ENCODE measurements at regions not wholly inside any gene's neighbourhood (a gene's known extent, or its start where the extent isn't known, plus 50 kb on each side); places are given as distances from the start of the nearest gene placed in this dataset.

- TF ChIP-seq, protein P1, sequence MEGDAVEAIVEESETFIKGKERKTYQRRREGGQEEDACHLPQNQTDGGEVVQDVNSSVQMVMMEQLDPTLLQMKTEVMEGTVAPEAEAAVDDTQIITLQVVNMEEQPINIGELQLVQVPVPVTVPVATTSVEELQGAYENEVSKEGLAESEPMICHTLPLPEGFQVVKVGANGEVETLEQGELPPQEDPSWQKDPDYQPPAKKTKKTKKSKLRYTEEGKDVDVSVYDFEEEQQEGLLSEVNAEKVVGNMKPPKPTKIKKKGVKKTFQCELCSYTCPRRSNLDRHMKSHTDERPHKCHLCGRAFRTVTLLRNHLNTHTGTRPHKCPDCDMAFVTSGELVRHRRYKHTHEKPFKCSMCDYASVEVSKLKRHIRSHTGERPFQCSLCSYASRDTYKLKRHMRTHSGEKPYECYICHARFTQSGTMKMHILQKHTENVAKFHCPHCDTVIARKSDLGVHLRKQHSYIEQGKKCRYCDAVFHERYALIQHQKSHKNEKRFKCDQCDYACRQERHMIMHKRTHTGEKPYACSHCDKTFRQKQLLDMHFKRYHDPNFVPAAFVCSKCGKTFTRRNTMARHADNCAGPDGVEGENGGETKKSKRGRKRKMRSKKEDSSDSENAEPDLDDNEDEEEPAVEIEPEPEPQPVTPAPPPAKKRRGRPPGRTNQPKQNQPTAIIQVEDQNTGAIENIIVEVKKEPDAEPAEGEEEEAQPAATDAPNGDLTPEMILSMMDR (IDR thresholded peaks at IDR 0.05) = no peak
- WGBS, 3 donors = 69 to 89% (median 83%) methylated on average over 1 of the region's 1 CpG
Measured at GRCh38 chr4:126458993-126459392, 1144.2 kb downstream of the FAT4 start.

GRCh38 chr4:126465341-126465740 is 1150.6 kb downstream of the FAT4 start:
- no peaks in the 10 kb centered on the region for H3K9me3 ChIP-seq
- no peaks in the 10 kb centered on the region for H3K27me3 ChIP-seq (ENCODE audit: insufficient read depth in 3 of 3, low read length in 2 of 3)
- WGBS, 3 donors = 78 to 83% (median 81%) methylated on average over 1 of the region's 1 CpG
- no peaks in the 10 kb centered on the region for H3K4me1 ChIP-seq
- DNase-seq = no peak
- H3K27ac ChIP-seq = no peak overlapping the region
- H3K36me3 ChIP-seq (ENCODE audit: insufficient read depth in 1 of 2, low read depth in 1 of 2) = no peaks in the 10 kb centered on the region
- ATAC-seq = no peak
- TF ChIP-seq, protein P1 (IDR thresholded peaks at IDR 0.05) = no peak
- intact Hi-C loops (cut with DNase I) = no loop called here
- no peak overlapping the region for H3K4me3 ChIP-seq

More at GRCh38 chr4:126458993-126459392, 1144.2 kb downstream of the FAT4 start:
- H3K27me3 ChIP-seq (ENCODE audit: insufficient read depth in 3 of 3, low read length in 2 of 3) = no peaks in the 10 kb centered on the region
- no peaks in the 10 kb centered on the region for H3K9me3 ChIP-seq
- intact Hi-C loops (cut with DNase I) = no loop called here
- no peaks in the 10 kb centered on the region for H3K36me3 ChIP-seq (ENCODE audit: insufficient read depth in 1 of 2, low read depth in 1 of 2)
- H3K4me3 ChIP-seq = no peak overlapping the region
- ATAC-seq = no peak
- H3K27ac ChIP-seq = no peak overlapping the region
- no peaks in the 10 kb centered on the region for H3K4me1 ChIP-seq
- no peak for DNase-seq

- WGBS, 3 donors = 90 to 97% (median 95%) methylated on average over 2 of the region's 2 CpGs
- intact Hi-C loops (cut with DNase I) = no loop called here
- ATAC-seq = no peak
Measured at GRCh38 chr4:126466848-126467247, 1152.1 kb downstream of the FAT4 start.

GRCh38 chr4:126468144-126468543 is 1153.4 kb downstream of the FAT4 start:
- ATAC-seq (no peak), DNase-seq (no peak)
- Histone ChIP-seq H3K27ac (no peak overlapping the region), H3K4me1 (no peaks in the 10 kb centered on the region), H3K9me3 (no peaks in the 10 kb centered on the region), H3K27me3 (ENCODE audit: insufficient read depth in 3 of 3, low read length in 2 of 3) (no peaks in the 10 kb centered on the region), H3K36me3 (ENCODE audit: insufficient read depth in 1 of 2, low read depth in 1 of 2) (no peaks in the 10 kb centered on the region), H3K4me3 (no peak overlapping the region)
- TF ChIP-seq, protein P1 (IDR thresholded peaks at IDR 0.05) = no peak
- intact Hi-C loops (cut with DNase I) = no loop called here
- 83 to 87% (median 83%) methylated on average over 1 of the region's 1 CpG for WGBS, 3 donors

More at GRCh38 chr4:126466848-126467247, 1152.1 kb downstream of the FAT4 start:
- no peaks in the 10 kb centered on the region for H3K27me3 ChIP-seq (ENCODE audit: insufficient read depth in 3 of 3, low read length in 2 of 3)
- H3K36me3 ChIP-seq (ENCODE audit: insufficient read depth in 1 of 2, low read depth in 1 of 2) = no peaks in the 10 kb centered on the region
- TF ChIP-seq, protein P1 (IDR thresholded peaks at IDR 0.05) = no peak
- H3K4me3 ChIP-seq = no peak overlapping the region
- no peak overlapping the region for H3K27ac ChIP-seq
- no peaks in the 10 kb centered on the region for H3K4me1 ChIP-seq
- H3K9me3 ChIP-seq = no peaks in the 10 kb centered on the region
- DNase-seq = no peak

GRCh38 chr4:126470862-126471261 is 1156.1 kb downstream of the FAT4 start:
- intact Hi-C loops (cut with DNase I) = no loop called here

More at GRCh38 chr4:126470862-126471261, 1156.1 kb downstream of the FAT4 start:
- H3K27me3 ChIP-seq (ENCODE audit: insufficient read depth in 3 of 3, low read length in 2 of 3) = no peaks in the 10 kb centered on the region
- no peaks in the 10 kb centered on the region for H3K4me1 ChIP-seq
- ATAC-seq = no peak
- no peaks in the 10 kb centered on the region for H3K9me3 ChIP-seq
- no peak overlapping the region for H3K27ac ChIP-seq
- TF ChIP-seq, protein P1 (IDR thresholded peaks at IDR 0.05) = no peak
- no peaks in the 10 kb centered on the region for H3K36me3 ChIP-seq (ENCODE audit: insufficient read depth in 1 of 2, low read depth in 1 of 2)
- DNase-seq = no peak
- H3K4me3 ChIP-seq = no peak overlapping the region
- WGBS, 3 donors = 79 to 82% (median 82%) methylated on average over 3 of the region's 3 CpGs

Measured in psoas muscle (tissue), 7 donors.